CD1c-positive myeloid dendritic cell (primary cell): ENCODE measurements at regions not wholly inside any gene's neighbourhood (a gene's known extent, or its start where the extent isn't known, plus 50 kb on each side); places are given as distances from the start of the nearest gene placed in this dataset.

Experiments used
- DNase-seq: peaks from one replicate; pipeline ENCODE4 v3.0.0-alpha.2; 2016; ENCODE audit errors: extremely low spot score

DNA sequence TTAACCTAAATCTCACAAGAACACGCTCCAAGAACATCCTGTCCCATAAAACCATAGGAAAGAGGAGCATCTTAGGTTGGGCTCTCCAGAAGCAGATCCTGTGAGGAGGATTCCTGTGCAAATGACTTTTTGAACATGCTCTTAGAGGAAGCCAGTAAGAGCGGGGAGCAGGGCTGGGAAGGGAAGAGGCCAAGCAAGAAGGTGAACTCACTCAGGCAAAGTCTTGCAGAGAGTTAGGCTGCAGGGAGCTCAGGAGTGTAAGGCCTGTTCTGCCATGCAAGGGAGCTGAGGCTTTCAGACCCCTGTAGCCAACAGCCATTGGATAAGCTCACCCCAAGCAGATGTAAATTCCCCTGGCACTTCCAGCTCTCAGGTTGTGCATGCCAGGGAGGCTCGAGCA is 63.6 kb upstream of the LY86 start:
- DNase-seq, result no peak

DNA sequence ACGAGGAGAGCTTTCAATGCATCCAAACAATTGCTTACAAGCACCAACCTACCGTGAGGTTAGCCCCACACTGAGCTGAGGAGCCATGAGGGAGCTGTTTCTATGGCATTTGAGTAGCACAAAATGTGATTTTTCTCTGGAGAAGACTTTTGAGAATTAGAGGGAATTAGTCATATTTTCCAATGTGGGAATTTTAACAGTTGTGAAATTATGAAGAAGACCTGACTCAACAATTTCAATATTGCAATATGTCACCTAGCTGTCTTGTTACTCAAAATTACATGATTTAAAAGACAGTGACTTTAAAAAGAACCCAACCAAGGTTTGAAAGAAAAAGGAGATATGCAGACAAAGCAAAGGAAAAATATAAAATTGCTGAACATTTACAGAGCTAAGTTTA is 62.6 kb upstream of the LY86 start:
- DNase-seq, result no peak

DNA sequence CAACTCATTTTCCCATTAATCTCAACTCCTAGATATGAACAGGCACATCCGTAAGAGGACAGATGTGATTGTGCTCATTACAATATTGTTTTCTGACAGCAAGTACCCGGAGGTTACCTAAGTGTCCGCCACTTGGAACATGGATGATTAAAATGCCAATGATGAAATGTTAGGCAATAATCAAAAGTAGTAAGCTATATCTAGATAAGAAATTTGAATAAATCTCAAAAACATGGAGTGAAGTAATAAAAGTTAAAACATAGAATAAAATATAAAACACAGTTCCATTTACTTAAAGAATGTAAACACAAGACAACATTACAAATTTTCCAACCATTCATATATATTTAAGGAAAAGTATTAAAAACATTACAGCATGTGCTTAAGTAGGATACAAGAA is 59.2 kb upstream of the LY86 start:
- DNase-seq, result no peak

DNA sequence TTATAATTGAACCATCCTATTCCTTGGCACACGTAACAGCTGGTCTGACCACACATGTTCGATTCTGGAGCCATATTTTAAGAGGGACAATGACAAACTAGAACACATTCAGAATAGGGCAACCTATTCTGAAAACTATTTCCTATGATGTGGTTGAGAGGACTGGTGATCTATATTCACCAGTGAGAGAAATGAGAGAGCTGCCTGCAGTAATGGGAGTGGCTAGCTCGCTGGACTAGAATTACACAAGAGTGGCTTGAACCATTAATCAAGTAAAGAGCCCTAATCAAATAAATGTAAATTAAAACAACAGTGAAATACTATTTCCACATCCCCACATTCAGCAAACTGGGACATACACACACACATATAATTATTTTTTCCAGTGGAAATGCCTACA is 55.3 kb upstream of the LY86 start:
- no peak for DNase-seq

DNA sequence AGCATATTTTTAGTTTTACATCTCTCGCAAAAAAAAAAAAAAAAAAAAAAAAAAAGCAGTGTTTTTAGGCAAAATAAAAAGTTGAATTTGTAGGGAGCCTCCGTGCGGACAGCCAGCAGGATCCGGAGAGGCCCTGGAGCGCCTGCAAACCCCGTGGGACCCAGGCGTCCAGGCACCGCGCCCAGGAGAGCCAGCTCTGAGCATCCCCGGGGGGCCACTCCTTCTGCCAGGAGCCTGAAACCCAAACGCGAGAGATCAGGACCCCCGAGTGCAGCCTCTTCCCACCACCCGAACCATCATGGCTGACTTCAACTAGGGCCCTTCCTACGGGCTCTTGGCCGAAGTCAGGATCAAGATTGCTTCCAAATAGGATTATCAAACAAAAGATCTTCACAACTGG is 54.1 kb upstream of the LY86 start:
- no peak for DNase-seq

DNA sequence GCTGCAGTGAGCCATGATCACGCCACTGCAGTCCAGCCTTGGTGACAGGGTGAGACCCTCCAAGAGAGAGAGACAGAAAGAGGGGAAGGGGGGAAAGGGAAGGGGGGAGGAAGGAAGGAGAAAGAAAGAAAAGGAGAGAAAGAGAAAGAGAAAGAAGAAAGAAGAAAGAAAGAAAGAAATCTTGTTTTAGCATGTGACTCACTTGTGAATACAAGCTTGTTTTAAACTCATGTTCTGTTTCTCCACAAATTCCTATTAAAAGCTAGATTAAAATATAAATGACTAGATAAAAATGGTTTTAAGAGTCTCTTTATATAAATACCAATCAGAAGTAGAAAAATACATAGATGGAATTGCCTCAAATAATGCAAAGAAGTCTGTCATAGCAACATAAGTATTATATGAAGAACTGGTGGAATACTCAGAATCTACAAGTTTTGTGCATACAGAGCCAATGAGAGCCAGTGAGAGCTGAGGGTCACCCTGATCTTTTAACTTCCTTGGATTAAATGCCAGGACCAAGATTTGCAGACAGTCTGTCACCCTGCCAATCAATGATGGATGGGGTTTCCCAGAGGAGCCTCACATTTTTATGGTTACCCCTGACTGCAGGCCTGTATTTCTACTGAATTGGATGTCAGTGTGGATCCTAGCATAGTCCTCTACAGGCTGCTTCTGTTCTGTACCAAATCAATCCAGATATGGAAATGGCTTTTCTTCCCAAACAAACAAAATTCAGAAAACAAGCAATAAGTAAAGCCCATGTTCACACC is 50.8 kb upstream of the LY86 start:
- no peak for DNase-seq

DNA sequence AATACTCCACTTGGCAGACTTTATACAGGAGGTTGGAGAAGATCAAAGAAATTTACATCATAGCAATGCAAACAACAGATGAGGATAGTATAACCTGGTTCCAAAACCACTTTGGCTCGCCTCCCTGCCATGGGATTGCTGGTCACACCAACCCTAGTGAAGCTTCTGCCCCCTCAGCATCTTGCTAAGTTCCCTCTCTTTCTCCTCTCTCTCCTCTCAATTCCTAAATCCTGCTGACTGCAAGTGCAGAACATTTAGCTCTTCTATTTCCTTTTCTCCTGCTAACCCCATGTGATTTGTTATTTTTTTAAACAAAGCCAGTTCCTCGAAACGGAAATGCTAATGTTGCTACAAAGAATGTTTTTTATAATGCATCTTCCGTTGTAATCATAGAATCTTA is 50.3 kb upstream of the LY86 start:
- no peak for DNase-seq
